ENCODE measurements at regions not wholly inside any gene's neighbourhood (a gene's known extent, or its start where the extent isn't known, plus 50 kb on each side); places are given as distances from the start of the nearest gene placed in this dataset.

- TF ChIP-seq, protein P1, sequence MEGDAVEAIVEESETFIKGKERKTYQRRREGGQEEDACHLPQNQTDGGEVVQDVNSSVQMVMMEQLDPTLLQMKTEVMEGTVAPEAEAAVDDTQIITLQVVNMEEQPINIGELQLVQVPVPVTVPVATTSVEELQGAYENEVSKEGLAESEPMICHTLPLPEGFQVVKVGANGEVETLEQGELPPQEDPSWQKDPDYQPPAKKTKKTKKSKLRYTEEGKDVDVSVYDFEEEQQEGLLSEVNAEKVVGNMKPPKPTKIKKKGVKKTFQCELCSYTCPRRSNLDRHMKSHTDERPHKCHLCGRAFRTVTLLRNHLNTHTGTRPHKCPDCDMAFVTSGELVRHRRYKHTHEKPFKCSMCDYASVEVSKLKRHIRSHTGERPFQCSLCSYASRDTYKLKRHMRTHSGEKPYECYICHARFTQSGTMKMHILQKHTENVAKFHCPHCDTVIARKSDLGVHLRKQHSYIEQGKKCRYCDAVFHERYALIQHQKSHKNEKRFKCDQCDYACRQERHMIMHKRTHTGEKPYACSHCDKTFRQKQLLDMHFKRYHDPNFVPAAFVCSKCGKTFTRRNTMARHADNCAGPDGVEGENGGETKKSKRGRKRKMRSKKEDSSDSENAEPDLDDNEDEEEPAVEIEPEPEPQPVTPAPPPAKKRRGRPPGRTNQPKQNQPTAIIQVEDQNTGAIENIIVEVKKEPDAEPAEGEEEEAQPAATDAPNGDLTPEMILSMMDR (IDR thresholded peaks at IDR 0.05) = no peak
These were observed 83.6 kb upstream of the KLF12 start for GRCh38 chr13:74217811-74218210.

DNA sequence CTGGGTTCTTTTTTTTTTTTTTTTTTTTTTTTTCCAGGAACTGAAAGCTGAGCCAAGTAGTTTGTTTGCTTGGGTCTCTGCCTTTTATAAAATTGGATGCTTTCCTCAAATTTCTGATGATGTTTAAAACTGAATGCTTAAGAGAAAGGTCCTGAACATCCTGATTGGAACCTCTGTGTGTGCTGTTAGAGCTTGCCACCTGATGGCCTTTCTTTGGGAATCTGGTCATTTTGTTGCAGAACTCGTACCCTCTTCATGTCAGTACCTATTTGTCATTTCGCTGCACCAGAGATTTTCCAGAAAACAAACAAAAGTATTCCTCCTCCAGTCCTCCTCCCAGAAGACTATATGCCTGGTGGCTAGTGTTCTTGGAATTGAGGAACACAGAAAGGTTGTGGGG is 81.2 kb upstream of the KLF12 start:
- Histone ChIP-seq H3K27ac (ENCODE audit: low read depth in 1 of 2, low read length in 2 of 2) (no peak overlapping the region), H3K27me3 (ENCODE audit: control insufficient read depth in 1 of 2, insufficient read depth in 2 of 2, low read length in 2 of 2) (no peaks in the 10 kb centered on the region), H3K4me1 (ENCODE audit: insufficient read depth, low read length) (peaks cover 2% of the 10 kb centered on the region), H3K9me3 (ENCODE audit: control insufficient read depth in 1 of 2, insufficient read depth in 1 of 2, low read length in 2 of 2) (no peaks in the 10 kb centered on the region), H3K4me3 (ENCODE audit: low read length) (no peak overlapping the region), H3K36me3 (ENCODE audit: insufficient read depth, low read length) (no peaks in the 10 kb centered on the region)
- H3K9me3 Mint-ChIP-seq = peaks cover 1% of the 10 kb centered on the region
- intact Hi-C loops (cut with DNase I, micrococcal nuclease) = no loop called here
- ChIA-PET POLR2A (no interaction called here), CTCF (no interaction called here)
- ATAC-seq (ENCODE audit: poor library complexity) (no peak), DNase-seq (no peak)
- TF ChIP-seq, protein P1 (IDR thresholded peaks at IDR 0.05) = no peak
- peaks cover 15% of the 10 kb centered on the region for H3K4me1 Mint-ChIP-seq (ENCODE audit: low read depth)
- H3K27ac Mint-ChIP-seq = no peak overlapping the region
- H3K36me3 Mint-ChIP-seq (ENCODE audit: low read depth) = no peaks in the 10 kb centered on the region
- H3K27me3 Mint-ChIP-seq = no peaks in the 10 kb centered on the region
- no peak overlapping the region for H3K4me3 Mint-ChIP-seq

More at GRCh38 chr13:74217811-74218210, 83.6 kb upstream of the KLF12 start:
- H3K36me3 ChIP-seq (ENCODE audit: insufficient read depth, low read length) = no peaks in the 10 kb centered on the region
- ChIA-PET CTCF (no interaction called here), POLR2A (no interaction called here)
- H3K4me1 ChIP-seq (ENCODE audit: insufficient read depth, low read length) = peaks cover 2% of the 10 kb centered on the region
- ATAC-seq (ENCODE audit: poor library complexity) (no peak), DNase-seq (no peak)
- H3K27me3 ChIP-seq (ENCODE audit: control insufficient read depth in 1 of 2, insufficient read depth in 2 of 2, low read length in 2 of 2) = no peaks in the 10 kb centered on the region
- no peak overlapping the region for H3K27ac ChIP-seq (ENCODE audit: low read depth in 1 of 2, low read length in 2 of 2)
- peaks cover 15% of the 10 kb centered on the region for H3K4me1 Mint-ChIP-seq (ENCODE audit: low read depth)
- H3K27me3 Mint-ChIP-seq = no peaks in the 10 kb centered on the region
- H3K36me3 Mint-ChIP-seq (ENCODE audit: low read depth) = no peaks in the 10 kb centered on the region
- H3K4me3 ChIP-seq (ENCODE audit: low read length) = no peak overlapping the region
- intact Hi-C loops (cut with DNase I, micrococcal nuclease) = no loop called here
- H3K4me3 Mint-ChIP-seq = no peak overlapping the region
- H3K9me3 ChIP-seq (ENCODE audit: control insufficient read depth in 1 of 2, insufficient read depth in 1 of 2, low read length in 2 of 2) = no peaks in the 10 kb centered on the region
- peaks cover 1% of the 10 kb centered on the region for H3K9me3 Mint-ChIP-seq
- no peak overlapping the region for H3K27ac Mint-ChIP-seq

DNA sequence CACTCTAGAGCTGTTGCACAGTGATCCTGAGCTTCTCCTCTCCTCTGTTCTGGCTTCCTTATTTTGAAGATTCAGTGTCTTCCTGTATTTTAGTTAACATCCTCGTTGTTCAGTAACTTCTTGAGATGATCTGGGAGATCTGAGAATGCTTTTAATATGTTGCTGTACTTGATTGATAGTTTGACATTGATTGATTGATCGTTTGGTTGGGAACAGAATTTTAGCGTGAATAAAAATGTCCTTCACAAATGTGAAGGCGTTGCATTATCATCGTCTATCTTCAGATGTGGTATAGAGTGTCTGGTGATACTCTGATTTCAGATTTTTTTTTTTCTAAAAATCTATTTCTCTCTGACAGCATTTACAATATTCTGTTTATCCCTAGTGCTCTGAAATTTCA is 80.1 kb upstream of the KLF12 start:
- Histone ChIP-seq H3K4me3 (ENCODE audit: low read length) (no peak overlapping the region), H3K4me1 (ENCODE audit: insufficient read depth, low read length) (peaks cover 2% of the 10 kb centered on the region), H3K27me3 (ENCODE audit: control insufficient read depth in 1 of 2, insufficient read depth in 2 of 2, low read length in 2 of 2) (no peaks in the 10 kb centered on the region), H3K36me3 (ENCODE audit: insufficient read depth, low read length) (no peaks in the 10 kb centered on the region), H3K9me3 (ENCODE audit: control insufficient read depth in 1 of 2, insufficient read depth in 1 of 2, low read length in 2 of 2) (no peaks in the 10 kb centered on the region), H3K27ac (ENCODE audit: low read depth in 1 of 2, low read length in 2 of 2) (no peak overlapping the region)
- ATAC-seq (ENCODE audit: poor library complexity) (no peak), DNase-seq (no peak)
- Mint-ChIP-seq H3K27ac (no peak overlapping the region), H3K4me3 (no peak overlapping the region), H3K36me3 (ENCODE audit: low read depth) (no peaks in the 10 kb centered on the region), H3K4me1 (ENCODE audit: low read depth) (peaks cover 15% of the 10 kb centered on the region), H3K27me3 (no peaks in the 10 kb centered on the region), H3K9me3 (peaks cover under 1% of the 10 kb centered on the region)
- CTCF ChIA-PET = no interaction called here
- TF ChIP-seq, protein P1 (IDR thresholded peaks at IDR 0.05) = no peak
- intact Hi-C loops (cut with DNase I, micrococcal nuclease) = no loop called here
- POLR2A ChIA-PET = no interaction called here
